SK-N-SH treated with all-trans-retinoic acid at 6 μM for 48 hours (cell line): ENCODE measurements at regions not wholly inside any gene's neighbourhood (a gene's known extent, or its start where the extent isn't known, plus 50 kb on each side); places are given as distances from the start of the nearest gene placed in this dataset.

Experiments
- ATAC-seq: fragments of 200-7000 bp; cut with Tn5 transposase; 3 replicates; pipeline ENCODE4 v1.9.1; 2020; ENCODE audit warnings: mild to moderate bottlenecking, moderate library complexity
- ARNTL ChIP-seq: fragments of 450-650 bp; formaldehyde crosslinking; IDR thresholded peaks from 2 replicates; pipeline ENCODE4 v1.5.0; 2020; ENCODE audit warnings: low read depth, mild to moderate bottlenecking, moderate library complexity, borderline replicate concordance
- BACH2 ChIP-seq: fragments of 250-450 bp; sonication (Bioruptor Pico); IDR thresholded peaks from 2 replicates; pipeline ENCODE4 v1.9.0; 2021; ENCODE audit warnings: mild to moderate bottlenecking, borderline replicate concordance
- CSDC2 ChIP-seq: fragments of 250-450 bp; sonication (Bioruptor Pico); IDR thresholded peaks from 2 replicates; pipeline ENCODE4 v1.5.0; 2020; ENCODE audit warnings: mild to moderate bottlenecking, moderate library complexity
- GLIS3 ChIP-seq: fragments of 250-450 bp; sonication (Bioruptor Pico); IDR thresholded peaks from 2 replicates; pipeline ENCODE4 v1.5.0; 2020; ENCODE audit warnings: mild to moderate bottlenecking, moderate library complexity
- ISL1 ChIP-seq: fragments of 250-450 bp; sonication (Bioruptor Pico); IDR thresholded peaks from 2 replicates; pipeline ENCODE4 v2.1.2; 2022; ENCODE audit warnings: mild to moderate bottlenecking, moderate library complexity
- OSR1 ChIP-seq: fragments of 250-450 bp; sonication (Bioruptor Pico); IDR thresholded peaks from 2 replicates; pipeline ENCODE4 v1.8.0; 2022; ENCODE audit warnings: moderate library complexity, mild to moderate bottlenecking, inconsistent platforms
- PPARA ChIP-seq: fragments of 250-450 bp; sonication (Bioruptor Pico); IDR thresholded peaks from 2 replicates; pipeline ENCODE4 v1.5.0; 2020; ENCODE audit warnings: mild to moderate bottlenecking, borderline replicate concordance
- RARB ChIP-seq: fragments of 250-450 bp; sonication (Bioruptor Pico); IDR thresholded peaks from 2 replicates; pipeline ENCODE4 v1.8.0; 2021; ENCODE audit warnings: mild to moderate bottlenecking, moderate library complexity
- SNAI2 ChIP-seq: fragments of 250-450 bp; sonication (Bioruptor Pico); IDR thresholded peaks from 2 replicates; pipeline ENCODE4 v1.5.0; 2020; ENCODE audit warnings: mild to moderate bottlenecking, moderate library complexity
- TCF4 ChIP-seq: fragments of 250-450 bp; sonication (Bioruptor Pico); IDR thresholded peaks from 2 replicates; pipeline ENCODE4 v1.8.0; 2021; ENCODE audit warnings: mild to moderate bottlenecking, moderate library complexity, borderline replicate concordance
- TOX ChIP-seq: fragments of 250-450 bp; sonication (Bioruptor Pico); IDR thresholded peaks from 2 replicates; pipeline ENCODE4 v1.8.0; 2021; ENCODE audit warnings: mild to moderate bottlenecking, moderate library complexity, borderline replicate concordance
- ZC3H10 ChIP-seq: fragments of 250-450 bp; sonication (Bioruptor Pico); IDR thresholded peaks from 2 replicates; pipeline ENCODE4 v1.5.1; 2021; ENCODE audit warnings: mild to moderate bottlenecking, moderate library complexity
- ZFP30 ChIP-seq: fragments of 450-650 bp; formaldehyde crosslinking; IDR thresholded peaks from 2 replicates; pipeline ENCODE4 v1.5.0; 2022; ENCODE audit warnings: mild to moderate bottlenecking, moderate library complexity
- ZNF565 ChIP-seq: fragments of 450-650 bp; formaldehyde crosslinking; conservative IDR thresholded peaks from 2 replicates; pipeline ENCODE4 v1.5.0; 2020; ENCODE audit warnings: low read depth, mild to moderate bottlenecking, moderate library complexity
- ZNF70 ChIP-seq: fragments of 450-650 bp; formaldehyde crosslinking; IDR thresholded peaks from 2 replicates; pipeline ENCODE4 v1.5.0; 2020; ENCODE audit warnings: mild to moderate bottlenecking, moderate library complexity
- ZNF8 ChIP-seq: fragments of 450-650 bp; formaldehyde crosslinking; IDR thresholded peaks from 2 replicates; pipeline ENCODE4 v1.5.0; 2020; ENCODE audit warnings: mild to moderate bottlenecking, moderate library complexity
- TF ChIP-seq, protein P1 (sequence below): fragments of 250-450 bp; sonication (Bioruptor Pico); IDR thresholded peaks from 2 replicates; pipeline ENCODE4 v1.5.0; 2020; ENCODE audit warnings: mild to moderate bottlenecking, moderate library complexity
- TF ChIP-seq, protein P2 (sequence below): fragments of 250-450 bp; sonication (Bioruptor Pico); IDR thresholded peaks from 2 replicates; pipeline ENCODE4 v1.5.1; 2021; ENCODE audit warnings: mild to moderate bottlenecking, moderate library complexity
- TF ChIP-seq, protein P3 (sequence below): fragments of 250-450 bp; sonication (Bioruptor Pico); IDR thresholded peaks from 2 replicates; pipeline ENCODE4 v1.5.1; 2020; ENCODE audit warnings: low read depth, mild to moderate bottlenecking, moderate library complexity
- TF ChIP-seq, protein P4 (sequence below): fragments of 250-450 bp; sonication (Bioruptor Pico); IDR thresholded peaks from 2 replicates; pipeline ENCODE4 v1.8.0; 2021; ENCODE audit warnings: low read depth, mild to moderate bottlenecking, moderate library complexity, borderline replicate concordance
- TF ChIP-seq, protein P5 (sequence below): fragments of 250-450 bp; sonication (Bioruptor Pico); IDR thresholded peaks from 2 replicates; pipeline ENCODE4 v1.8.0; 2020; ENCODE audit warnings: mild to moderate bottlenecking, moderate library complexity, borderline replicate concordance

DNA sequence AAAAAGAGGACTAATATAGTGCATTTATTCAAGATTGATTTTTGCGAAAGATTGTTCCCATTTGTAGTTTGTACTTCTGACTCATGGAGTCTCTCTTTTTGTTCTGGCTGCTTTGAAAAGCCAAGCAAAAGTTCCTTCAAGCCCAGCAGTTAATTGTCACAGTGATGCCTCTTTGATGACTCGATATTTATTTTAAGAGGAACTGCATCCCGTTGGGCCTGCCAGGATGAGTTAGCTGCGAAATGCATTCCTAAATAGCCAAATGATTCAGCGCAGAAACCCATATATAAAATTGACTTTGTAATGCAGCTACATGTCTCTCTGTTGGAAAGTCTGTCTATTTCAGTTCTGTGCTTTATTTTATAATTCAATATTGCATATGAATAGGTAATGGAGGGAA lies 295.1 kb downstream of the GBA3 start:
- no peak for ATAC-seq
- TF ChIP-seq, protein P1, sequence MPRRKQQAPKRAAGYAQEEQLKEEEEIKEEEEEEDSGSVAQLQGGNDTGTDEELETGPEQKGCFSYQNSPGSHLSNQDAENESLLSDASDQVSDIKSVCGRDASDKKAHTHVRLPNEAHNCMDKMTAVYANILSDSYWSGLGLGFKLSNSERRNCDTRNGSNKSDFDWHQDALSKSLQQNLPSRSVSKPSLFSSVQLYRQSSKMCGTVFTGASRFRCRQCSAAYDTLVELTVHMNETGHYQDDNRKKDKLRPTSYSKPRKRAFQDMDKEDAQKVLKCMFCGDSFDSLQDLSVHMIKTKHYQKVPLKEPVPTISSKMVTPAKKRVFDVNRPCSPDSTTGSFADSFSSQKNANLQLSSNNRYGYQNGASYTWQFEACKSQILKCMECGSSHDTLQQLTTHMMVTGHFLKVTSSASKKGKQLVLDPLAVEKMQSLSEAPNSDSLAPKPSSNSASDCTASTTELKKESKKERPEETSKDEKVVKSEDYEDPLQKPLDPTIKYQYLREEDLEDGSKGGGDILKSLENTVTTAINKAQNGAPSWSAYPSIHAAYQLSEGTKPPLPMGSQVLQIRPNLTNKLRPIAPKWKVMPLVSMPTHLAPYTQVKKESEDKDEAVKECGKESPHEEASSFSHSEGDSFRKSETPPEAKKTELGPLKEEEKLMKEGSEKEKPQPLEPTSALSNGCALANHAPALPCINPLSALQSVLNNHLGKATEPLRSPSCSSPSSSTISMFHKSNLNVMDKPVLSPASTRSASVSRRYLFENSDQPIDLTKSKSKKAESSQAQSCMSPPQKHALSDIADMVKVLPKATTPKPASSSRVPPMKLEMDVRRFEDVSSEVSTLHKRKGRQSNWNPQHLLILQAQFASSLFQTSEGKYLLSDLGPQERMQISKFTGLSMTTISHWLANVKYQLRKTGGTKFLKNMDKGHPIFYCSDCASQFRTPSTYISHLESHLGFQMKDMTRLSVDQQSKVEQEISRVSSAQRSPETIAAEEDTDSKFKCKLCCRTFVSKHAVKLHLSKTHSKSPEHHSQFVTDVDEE: no peak
- TF ChIP-seq ZFP30 (no peak), TCF4 (CRISPR knock-in tag) (no peak), RARB (CRISPR knock-in tag) (no peak), PPARA (CRISPR knock-in tag) (no peak)
- TF ChIP-seq, all 23 proteins: peak for 0

DNA sequence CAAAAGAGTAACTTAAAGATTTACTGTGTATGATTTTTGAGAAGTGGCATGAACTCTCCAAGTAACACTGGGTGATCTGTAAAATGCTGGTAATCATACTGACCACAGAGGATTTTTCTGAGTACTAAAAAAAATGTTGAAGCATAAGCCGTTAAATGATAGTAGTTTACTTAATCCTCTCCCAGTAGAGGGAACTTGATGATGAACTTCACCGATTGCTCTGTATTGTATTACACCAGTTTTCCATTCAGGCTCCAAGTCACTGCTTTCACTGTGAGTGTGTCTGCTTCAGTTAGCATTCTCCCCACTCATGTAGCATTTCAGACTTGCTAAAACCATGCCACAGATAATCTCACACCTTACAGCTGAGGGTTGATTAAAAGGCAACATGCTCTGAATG lies 294.1 kb downstream of the GBA3 start:
- TF ChIP-seq ISL1 (CRISPR knock-in tag): no peak
- no peak for TF ChIP-seq OSR1
- no peak for TF ChIP-seq GLIS3 (CRISPR knock-in tag)
- no peak for TF ChIP-seq CSDC2
- no peak for ATAC-seq

DNA sequence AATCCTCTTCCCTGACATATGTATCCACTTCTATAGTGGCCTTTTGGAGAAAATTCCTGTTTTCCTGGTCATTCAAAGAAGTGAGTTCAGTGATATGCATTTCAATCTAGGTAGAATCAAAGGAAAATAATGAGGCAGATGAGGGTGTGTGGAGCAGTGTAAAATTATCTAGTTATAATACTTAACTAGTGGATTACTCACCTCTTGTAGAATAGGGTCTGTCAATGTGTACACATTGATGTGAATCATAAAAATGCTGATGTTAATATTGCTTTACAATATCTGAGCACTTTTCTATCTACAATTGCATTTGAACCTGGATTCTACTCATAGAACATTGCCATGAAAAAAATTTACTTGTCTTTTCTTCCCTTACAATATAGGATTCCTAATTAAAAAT lies 293.5 kb downstream of the GBA3 start:
- TF ChIP-seq PPARA (CRISPR knock-in tag): no peak
- TF ChIP-seq, protein P2, sequence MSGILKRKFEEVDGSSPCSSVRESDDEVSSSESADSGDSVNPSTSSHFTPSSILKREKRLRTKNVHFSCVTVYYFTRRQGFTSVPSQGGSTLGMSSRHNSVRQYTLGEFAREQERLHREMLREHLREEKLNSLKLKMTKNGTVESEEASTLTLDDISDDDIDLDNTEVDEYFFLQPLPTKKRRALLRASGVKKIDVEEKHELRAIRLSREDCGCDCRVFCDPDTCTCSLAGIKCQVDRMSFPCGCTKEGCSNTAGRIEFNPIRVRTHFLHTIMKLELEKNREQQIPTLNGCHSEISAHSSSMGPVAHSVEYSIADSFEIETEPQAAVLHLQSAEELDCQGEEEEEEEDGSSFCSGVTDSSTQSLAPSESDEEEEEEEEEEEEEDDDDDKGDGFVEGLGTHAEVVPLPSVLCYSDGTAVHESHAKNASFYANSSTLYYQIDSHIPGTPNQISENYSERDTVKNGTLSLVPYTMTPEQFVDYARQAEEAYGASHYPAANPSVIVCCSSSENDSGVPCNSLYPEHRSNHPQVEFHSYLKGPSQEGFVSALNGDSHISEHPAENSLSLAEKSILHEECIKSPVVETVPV (CRISPR knock-in tag): no peak
- TF ChIP-seq OSR1: no peak
- no peak for TF ChIP-seq ZNF70
- TF ChIP-seq, protein P1: no peak
- TF ChIP-seq TOX (CRISPR knock-in tag): no peak
- no peak for TF ChIP-seq RARB (CRISPR knock-in tag)
- no peak for TF ChIP-seq ZC3H10 (CRISPR knock-in tag)
- ATAC-seq: no peak

DNA sequence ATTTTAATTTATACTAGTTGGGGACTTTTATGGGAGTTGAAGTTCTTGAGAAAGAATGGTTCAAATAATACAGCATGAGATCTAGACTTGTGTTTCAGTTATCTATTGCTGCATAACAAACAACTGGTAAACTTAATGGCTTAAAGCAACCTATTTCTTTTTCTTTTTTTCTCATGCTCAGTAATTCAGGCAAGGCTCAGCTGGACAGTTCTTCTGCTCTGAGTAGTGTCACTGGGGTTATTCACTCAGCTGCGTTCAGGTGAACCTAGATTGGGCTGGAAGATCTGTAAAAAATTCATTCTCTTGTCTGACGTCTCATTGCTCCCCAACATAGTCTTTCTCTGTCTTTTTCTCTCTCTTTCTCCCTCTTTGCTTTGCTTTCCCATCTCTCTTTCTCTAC lies 291.7 kb downstream of the GBA3 start:
- ATAC-seq: no peak
- TF ChIP-seq ZNF70 (no peak), ARNTL (no peak), GLIS3 (CRISPR knock-in tag) (no peak), ISL1 (CRISPR knock-in tag) (no peak), RARB (CRISPR knock-in tag) (no peak)

DNA sequence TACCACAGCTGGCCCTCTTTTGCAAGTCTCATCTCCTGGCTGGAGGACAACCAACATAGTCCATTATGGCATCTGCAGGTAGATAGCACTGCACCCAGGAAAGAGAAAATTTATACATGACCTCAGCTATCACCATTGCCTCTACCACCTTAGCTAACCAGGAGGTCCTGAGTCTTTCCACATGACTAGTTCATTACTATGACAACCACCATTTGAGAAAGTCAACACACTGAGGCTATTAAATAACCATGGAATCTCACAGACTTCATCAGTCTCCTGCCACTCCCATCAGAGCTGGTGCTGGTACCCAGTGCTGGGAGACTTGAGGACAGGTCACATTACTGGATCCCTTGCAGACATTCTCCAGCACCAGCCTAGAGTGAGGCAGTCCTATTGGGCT lies 285.9 kb downstream of the GBA3 start:
- no peak for ATAC-seq
- TF ChIP-seq ZFP30 (no peak), ARNTL (no peak), TOX (CRISPR knock-in tag) (no peak), BACH2 (CRISPR knock-in tag) (no peak), TCF4 (CRISPR knock-in tag) (no peak), PPARA (CRISPR knock-in tag) (no peak), ZNF8 (CRISPR knock-in tag) (no peak), ZNF565 (CRISPR knock-in tag) (no peak), SNAI2 (CRISPR knock-in tag) (no peak)
- TF ChIP-seq, protein P3, sequence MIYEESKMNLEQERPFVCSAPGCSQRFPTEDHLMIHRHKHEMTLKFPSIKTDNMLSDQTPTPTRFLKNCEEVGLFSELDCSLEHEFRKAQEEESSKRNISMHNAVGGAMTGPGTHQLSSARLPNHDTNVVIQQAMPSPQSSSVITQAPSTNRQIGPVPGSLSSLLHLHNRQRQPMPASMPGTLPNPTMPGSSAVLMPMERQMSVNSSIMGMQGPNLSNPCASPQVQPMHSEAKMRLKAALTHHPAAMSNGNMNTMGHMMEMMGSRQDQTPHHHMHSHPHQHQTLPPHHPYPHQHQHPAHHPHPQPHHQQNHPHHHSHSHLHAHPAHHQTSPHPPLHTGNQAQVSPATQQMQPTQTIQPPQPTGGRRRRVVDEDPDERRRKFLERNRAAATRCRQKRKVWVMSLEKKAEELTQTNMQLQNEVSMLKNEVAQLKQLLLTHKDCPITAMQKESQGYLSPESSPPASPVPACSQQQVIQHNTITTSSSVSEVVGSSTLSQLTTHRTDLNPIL: no peak
- TF ChIP-seq, protein P4, sequence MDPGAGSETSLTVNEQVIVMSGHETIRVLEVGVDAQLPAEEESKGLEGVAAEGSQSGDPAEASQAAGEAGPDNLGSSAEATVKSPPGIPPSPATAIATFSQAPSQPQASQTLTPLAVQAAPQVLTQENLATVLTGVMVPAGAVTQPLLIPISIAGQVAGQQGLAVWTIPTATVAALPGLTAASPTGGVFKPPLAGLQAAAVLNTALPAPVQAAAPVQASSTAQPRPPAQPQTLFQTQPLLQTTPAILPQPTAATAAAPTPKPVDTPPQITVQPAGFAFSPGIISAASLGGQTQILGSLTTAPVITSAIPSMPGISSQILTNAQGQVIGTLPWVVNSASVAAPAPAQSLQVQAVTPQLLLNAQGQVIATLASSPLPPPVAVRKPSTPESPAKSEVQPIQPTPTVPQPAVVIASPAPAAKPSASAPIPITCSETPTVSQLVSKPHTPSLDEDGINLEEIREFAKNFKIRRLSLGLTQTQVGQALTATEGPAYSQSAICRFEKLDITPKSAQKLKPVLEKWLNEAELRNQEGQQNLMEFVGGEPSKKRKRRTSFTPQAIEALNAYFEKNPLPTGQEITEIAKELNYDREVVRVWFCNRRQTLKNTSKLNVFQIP: no peak
- TF ChIP-seq, protein P5, sequence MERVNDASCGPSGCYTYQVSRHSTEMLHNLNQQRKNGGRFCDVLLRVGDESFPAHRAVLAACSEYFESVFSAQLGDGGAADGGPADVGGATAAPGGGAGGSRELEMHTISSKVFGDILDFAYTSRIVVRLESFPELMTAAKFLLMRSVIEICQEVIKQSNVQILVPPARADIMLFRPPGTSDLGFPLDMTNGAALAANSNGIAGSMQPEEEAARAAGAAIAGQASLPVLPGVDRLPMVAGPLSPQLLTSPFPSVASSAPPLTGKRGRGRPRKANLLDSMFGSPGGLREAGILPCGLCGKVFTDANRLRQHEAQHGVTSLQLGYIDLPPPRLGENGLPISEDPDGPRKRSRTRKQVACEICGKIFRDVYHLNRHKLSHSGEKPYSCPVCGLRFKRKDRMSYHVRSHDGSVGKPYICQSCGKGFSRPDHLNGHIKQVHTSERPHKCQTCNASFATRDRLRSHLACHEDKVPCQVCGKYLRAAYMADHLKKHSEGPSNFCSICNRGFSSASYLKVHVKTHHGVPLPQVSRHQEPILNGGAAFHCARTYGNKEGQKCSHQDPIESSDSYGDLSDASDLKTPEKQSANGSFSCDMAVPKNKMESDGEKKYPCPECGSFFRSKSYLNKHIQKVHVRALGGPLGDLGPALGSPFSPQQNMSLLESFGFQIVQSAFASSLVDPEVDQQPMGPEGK (CRISPR knock-in tag): no peak
